GM10266 (cell line): ENCODE measurements at regions not wholly inside any gene's neighbourhood (a gene's known extent, or its start where the extent isn't known, plus 50 kb on each side); places are given as distances from the start of the nearest gene placed in this dataset.

Experiments
- DNase-seq: peaks from one replicate; pipeline ENCODE4 v3.0.0; 2012; ENCODE audit errors: extremely low spot score
- TF ChIP-seq, protein P1 (sequence below): IDR thresholded peaks from 2 replicates; pipeline ENCODE4 v1.5.1; 2012; ENCODE audit warnings: mild to moderate bottlenecking, low read depth; ENCODE audit not compliant: control insufficient read depth, insufficient read depth; ENCODE audit errors: missing control alignments

DNA sequence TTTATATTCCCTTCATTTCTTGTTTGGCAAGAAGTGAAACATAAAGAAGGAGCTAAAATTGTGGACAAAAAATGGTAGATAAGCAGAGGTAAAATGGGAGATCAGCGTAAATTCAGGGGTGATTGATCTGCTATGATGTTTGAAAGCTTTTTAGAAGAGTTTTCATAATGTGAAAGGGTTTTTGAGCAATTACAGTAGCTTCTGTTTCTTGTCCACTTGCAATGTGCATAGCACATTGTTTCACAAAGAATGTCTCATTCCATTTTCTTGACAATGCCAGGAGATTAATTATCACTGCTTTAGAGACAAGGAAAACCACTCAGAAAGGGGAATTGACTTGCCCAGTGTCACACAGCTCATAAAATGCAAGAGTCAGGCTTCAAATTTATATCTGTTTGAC, 65.9 kb upstream of the PLPPR4 start:
- DNase-seq, result no peak
- TF ChIP-seq, protein P1, sequence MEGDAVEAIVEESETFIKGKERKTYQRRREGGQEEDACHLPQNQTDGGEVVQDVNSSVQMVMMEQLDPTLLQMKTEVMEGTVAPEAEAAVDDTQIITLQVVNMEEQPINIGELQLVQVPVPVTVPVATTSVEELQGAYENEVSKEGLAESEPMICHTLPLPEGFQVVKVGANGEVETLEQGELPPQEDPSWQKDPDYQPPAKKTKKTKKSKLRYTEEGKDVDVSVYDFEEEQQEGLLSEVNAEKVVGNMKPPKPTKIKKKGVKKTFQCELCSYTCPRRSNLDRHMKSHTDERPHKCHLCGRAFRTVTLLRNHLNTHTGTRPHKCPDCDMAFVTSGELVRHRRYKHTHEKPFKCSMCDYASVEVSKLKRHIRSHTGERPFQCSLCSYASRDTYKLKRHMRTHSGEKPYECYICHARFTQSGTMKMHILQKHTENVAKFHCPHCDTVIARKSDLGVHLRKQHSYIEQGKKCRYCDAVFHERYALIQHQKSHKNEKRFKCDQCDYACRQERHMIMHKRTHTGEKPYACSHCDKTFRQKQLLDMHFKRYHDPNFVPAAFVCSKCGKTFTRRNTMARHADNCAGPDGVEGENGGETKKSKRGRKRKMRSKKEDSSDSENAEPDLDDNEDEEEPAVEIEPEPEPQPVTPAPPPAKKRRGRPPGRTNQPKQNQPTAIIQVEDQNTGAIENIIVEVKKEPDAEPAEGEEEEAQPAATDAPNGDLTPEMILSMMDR, result no peak

DNA sequence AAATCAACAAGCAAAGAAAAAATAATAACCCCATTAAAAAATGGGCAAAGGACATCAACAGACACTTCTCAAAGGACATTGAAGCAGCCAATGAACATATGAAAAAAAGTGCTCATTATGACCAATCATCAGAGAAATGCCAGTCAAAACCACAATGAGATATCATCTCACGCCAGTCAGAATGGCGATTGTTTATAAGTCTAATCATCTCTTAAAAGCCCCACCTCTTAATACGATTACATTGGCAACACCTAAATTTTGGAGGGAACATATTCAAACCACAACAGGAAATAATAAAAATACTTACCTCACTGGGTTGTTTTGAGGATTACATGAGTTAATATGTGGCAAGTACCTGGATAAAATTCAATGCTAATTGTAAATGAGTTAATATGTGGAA, 57.1 kb upstream of the PLPPR4 start:
- TF ChIP-seq, protein P1, result no peak
- no peak for DNase-seq
